ENCODE measurements at regions not wholly inside any gene's neighbourhood (a gene's known extent, or its start where the extent isn't known, plus 50 kb on each side); places are given as distances from the start of the nearest gene placed in this dataset.

DNA sequence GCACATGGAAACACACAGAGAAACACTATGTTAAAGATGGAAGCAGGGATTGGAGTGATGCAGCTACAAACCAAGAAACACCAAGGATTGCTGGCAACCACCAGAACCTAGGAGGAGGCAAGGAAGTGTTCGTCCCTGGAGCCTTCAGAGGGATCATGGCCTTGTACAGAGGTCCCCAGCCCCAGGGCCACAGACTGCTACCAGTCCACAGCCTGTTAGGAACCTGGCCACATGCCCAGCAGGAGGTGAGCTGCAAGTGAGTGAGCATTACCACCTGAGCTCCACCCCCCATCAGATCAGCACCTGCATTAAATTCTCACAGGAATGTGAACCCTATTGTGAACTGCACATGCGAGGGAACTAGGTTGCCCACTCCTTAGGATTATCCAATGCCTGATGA, 505.7 kb upstream of the MDFIC2 start:
- FAIRE-seq (no peak), DNase-seq (ENCODE audit: low read depth in 1 of 2, low spot score in 1 of 2) (no peak), ATAC-seq (no peak)
- Histone ChIP-seq H3K4me3 (no peak overlapping the region), H3K9me3 (0 out of 3 replicates have a peak, but pooled peaks cover 4% of the 10 kb centered on the region), H3K27ac (no peak overlapping the region), H3K4me2 (no peak overlapping the region), H3K4me1 (no peaks in the 10 kb centered on the region)
- WGBS (ENCODE audit: missing lambda C conversion rate): 38% methylated on average over 2 of the region's 2 CpGs
- TF ChIP-seq KDM1A (IDR thresholded peaks at IDR 0.05; ENCODE audit: low read depth): no peak
- TF ChIP-seq RCOR1 (IDR thresholded peaks at IDR 0.05; ENCODE audit: low read depth, low read length): no peak
- TF ChIP-seq CEBPB (IDR thresholded peaks at IDR 0.05): no peak
- no peak for TF ChIP-seq ZFP36 (IDR thresholded peaks at IDR 0.05; ENCODE audit: borderline replicate concordance, partially characterized antibody)
- TF ChIP-seq NR3C1 (IDR thresholded peaks at IDR 0.05): no peak
- TF ChIP-seq HEYL (CRISPR knock-in tag; IDR thresholded peaks at IDR 0.05): no peak
- TF ChIP-seq HOXB13 (CRISPR knock-in tag; IDR thresholded peaks at IDR 0.05; ENCODE audit: low read depth): no peak
- no peak for TF ChIP-seq SMC3 (IDR thresholded peaks at IDR 0.05)
- TF ChIP-seq, protein P1, sequence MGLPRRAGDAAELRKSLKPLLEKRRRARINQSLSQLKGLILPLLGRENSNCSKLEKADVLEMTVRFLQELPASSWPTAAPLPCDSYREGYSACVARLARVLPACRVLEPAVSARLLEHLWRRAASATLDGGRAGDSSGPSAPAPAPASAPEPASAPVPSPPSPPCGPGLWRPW (IDR thresholded peaks at IDR 0.05): no peak
- TF ChIP-seq, protein P2, sequence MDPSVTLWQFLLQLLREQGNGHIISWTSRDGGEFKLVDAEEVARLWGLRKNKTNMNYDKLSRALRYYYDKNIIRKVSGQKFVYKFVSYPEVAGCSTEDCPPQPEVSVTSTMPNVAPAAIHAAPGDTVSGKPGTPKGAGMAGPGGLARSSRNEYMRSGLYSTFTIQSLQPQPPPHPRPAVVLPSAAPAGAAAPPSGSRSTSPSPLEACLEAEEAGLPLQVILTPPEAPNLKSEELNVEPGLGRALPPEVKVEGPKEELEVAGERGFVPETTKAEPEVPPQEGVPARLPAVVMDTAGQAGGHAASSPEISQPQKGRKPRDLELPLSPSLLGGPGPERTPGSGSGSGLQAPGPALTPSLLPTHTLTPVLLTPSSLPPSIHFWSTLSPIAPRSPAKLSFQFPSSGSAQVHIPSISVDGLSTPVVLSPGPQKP (IDR thresholded peaks at IDR 0.05; ENCODE audit: low read depth, low read length): no peak
- ChIA-PET POLR2A (no interaction called here), CTCF (interaction anchor here (0.6 to 1.0 kb wide), 3 partner anchors 10 to 103 kb away, joined by 3 to 4 read pairs (median 3); no protein-coding TSS in a partner anchor)

DNA sequence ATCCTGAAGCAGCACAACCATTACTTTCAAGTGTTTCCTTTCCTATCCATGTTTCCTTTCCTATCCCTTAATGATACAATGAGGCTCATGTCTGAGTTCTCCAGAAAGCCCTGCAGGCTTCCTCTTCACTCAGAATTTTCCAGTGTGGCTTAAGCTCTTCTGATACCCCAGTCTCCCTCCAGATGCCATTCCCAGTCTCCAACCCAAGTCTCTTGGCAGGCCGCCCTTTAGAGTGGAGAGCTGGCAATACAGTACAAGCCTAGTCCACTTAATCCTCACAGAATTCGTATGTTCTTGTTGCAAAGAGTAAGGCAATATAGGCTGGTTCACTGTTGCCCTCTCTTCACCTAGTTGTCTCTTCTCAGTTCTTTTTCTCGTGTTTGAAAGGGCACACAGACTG, 503.9 kb upstream of the MDFIC2 start:
- TF ChIP-seq ZSCAN20 (CRISPR knock-in tag; IDR thresholded peaks at IDR 0.05) (no peak), TP53 (CRISPR knock-in tag; IDR thresholded peaks at IDR 0.05) (no peak), EHF (CRISPR knock-in tag; IDR thresholded peaks at IDR 0.05) (no peak), ZC3H11A (IDR thresholded peaks at IDR 0.05) (no peak), GATA3 (IDR thresholded peaks at IDR 0.05; ENCODE audit: borderline replicate concordance) (no peak), POLR2A (IDR thresholded peaks at IDR 0.05; ENCODE audit: low read length) (no peak), HOXB13 (CRISPR knock-in tag; IDR thresholded peaks at IDR 0.05; ENCODE audit: low read depth) (no peak), CBX2 (IDR thresholded peaks at IDR 0.05; ENCODE audit: borderline replicate concordance, low read depth) (no peak), KDM5A (IDR thresholded peaks at IDR 0.05) (no peak), POLR2AphosphoS2 (conservative IDR thresholded peaks at IDR 0.05; ENCODE audit: low read length) (no peak), HOXB5 (CRISPR knock-in tag; IDR thresholded peaks at IDR 0.05) (no peak), JUN (IDR thresholded peaks at IDR 0.05) (no peak), JUNB (IDR thresholded peaks at IDR 0.05) (no peak), MYC (IDR thresholded peaks at IDR 0.05; ENCODE audit: borderline replicate concordance, low read length) (no peak), RAD21 (conservative IDR thresholded peaks at IDR 0.05 in 1 of 2, IDR thresholded peaks at IDR 0.05 in 1 of 2) (no peak)
- TF ChIP-seq, protein P3, sequence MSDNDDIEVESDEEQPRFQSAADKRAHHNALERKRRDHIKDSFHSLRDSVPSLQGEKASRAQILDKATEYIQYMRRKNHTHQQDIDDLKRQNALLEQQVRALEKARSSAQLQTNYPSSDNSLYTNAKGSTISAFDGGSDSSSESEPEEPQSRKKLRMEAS (IDR thresholded peaks at IDR 0.05): no peak
- CTCF ChIA-PET: no interaction called here
- no peak overlapping the region for H3K4me2 ChIP-seq
- POLR2A ChIA-PET: no interaction called here
- no peak for ATAC-seq
- 0 out of 3 replicates have a peak, but pooled peaks cover 4% of the 10 kb centered on the region for H3K9me3 ChIP-seq
- 41% methylated on average over 3 of the region's 3 CpGs for WGBS (ENCODE audit: missing lambda C conversion rate)
- no peak overlapping the region for H3K4me3 ChIP-seq
- no peak for FAIRE-seq
- no peaks in the 10 kb centered on the region for H3K4me1 ChIP-seq
- no peak overlapping the region for H3K27ac ChIP-seq
- DNase-seq (ENCODE audit: low read depth in 1 of 2, low spot score in 1 of 2): no peak

DNA sequence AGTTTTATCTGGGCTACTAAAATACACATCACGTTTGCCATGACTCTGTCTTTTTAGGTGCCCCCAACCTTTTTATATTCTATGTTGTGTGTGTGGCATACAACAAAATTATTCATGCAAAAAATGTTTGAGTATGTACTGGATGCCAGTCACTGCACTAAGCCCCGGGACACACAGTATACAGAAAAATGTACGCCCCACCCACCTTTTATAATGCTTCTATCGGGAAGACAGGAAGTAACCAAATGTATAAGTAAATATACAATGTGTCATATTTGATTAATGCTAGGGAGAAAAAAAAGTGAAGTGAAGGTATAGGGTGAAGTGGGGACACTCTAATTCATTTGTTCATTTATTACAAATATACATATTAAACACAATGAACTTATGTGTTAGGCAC, 503.4 kb upstream of the MDFIC2 start:
- no peak for ATAC-seq
- H3K27ac ChIP-seq: no peak overlapping the region

More for the DNA sequence above, 503.4 kb upstream of the MDFIC2 start:
- Histone ChIP-seq H3K9me3 (0 out of 3 replicates have a peak, but pooled peaks cover 4% of the 10 kb centered on the region), H3K4me3 (no peak overlapping the region), H3K4me2 (no peak overlapping the region), H3K4me1 (no peaks in the 10 kb centered on the region)
- 26% methylated on average over 4 of the region's 4 CpGs for WGBS (ENCODE audit: missing lambda C conversion rate)
- POLR2A ChIA-PET: no interaction called here
- CTCF ChIA-PET: no interaction called here
- FAIRE-seq (no peak), DNase-seq (ENCODE audit: low read depth in 1 of 2, low spot score in 1 of 2) (no peak)
- TF ChIP-seq JUNB (IDR thresholded peaks at IDR 0.05): no peak
- no peak for TF ChIP-seq MYC (IDR thresholded peaks at IDR 0.05; ENCODE audit: borderline replicate concordance, low read length)
- no peak for TF ChIP-seq BHLHE40 (IDR thresholded peaks at IDR 0.05; ENCODE audit: low read depth, low read length)
- TF ChIP-seq ZC3H11A (IDR thresholded peaks at IDR 0.05): no peak
- TF ChIP-seq CHD2 (IDR thresholded peaks at IDR 0.05; ENCODE audit: low read length, partially characterized antibody): no peak
- TF ChIP-seq, protein P4, sequence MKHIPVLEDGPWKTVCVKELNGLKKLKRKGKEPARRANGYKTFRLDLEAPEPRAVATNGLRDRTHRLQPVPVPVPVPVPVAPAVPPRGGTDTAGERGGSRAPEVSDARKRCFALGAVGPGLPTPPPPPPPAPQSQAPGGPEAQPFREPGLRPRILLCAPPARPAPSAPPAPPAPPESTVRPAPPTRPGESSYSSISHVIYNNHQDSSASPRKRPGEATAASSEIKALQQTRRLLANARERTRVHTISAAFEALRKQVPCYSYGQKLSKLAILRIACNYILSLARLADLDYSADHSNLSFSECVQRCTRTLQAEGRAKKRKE (CRISPR knock-in tag; IDR thresholded peaks at IDR 0.05; ENCODE audit: low read depth): no peak
- TF ChIP-seq ESRRA (IDR thresholded peaks at IDR 0.05; ENCODE audit: borderline replicate concordance, low read length): no peak
- no peak for TF ChIP-seq MAFK (IDR thresholded peaks at IDR 0.05; ENCODE audit: partially characterized antibody)
- TF ChIP-seq, protein P5, sequence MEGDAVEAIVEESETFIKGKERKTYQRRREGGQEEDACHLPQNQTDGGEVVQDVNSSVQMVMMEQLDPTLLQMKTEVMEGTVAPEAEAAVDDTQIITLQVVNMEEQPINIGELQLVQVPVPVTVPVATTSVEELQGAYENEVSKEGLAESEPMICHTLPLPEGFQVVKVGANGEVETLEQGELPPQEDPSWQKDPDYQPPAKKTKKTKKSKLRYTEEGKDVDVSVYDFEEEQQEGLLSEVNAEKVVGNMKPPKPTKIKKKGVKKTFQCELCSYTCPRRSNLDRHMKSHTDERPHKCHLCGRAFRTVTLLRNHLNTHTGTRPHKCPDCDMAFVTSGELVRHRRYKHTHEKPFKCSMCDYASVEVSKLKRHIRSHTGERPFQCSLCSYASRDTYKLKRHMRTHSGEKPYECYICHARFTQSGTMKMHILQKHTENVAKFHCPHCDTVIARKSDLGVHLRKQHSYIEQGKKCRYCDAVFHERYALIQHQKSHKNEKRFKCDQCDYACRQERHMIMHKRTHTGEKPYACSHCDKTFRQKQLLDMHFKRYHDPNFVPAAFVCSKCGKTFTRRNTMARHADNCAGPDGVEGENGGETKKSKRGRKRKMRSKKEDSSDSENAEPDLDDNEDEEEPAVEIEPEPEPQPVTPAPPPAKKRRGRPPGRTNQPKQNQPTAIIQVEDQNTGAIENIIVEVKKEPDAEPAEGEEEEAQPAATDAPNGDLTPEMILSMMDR (IDR thresholded peaks at IDR 0.05): no peak
- TF ChIP-seq CHD4 (IDR thresholded peaks at IDR 0.05; ENCODE audit: borderline replicate concordance): no peak

Measured in A549 (cell line).